DMS53 treated with DMSO at 0.1 percent for 48 hours (cell line): ENCODE measurements at regions not wholly inside any gene's neighbourhood (a gene's known extent, or its start where the extent isn't known, plus 50 kb on each side); places are given as distances from the start of the nearest gene placed in this dataset.

Experiments
- DNase-seq: peaks from one replicate; lab custom pipeline; 2025; ENCODE audit not compliant: unreplicated experiment; lab: John Stamatoyannopoulos, UW

DNA sequence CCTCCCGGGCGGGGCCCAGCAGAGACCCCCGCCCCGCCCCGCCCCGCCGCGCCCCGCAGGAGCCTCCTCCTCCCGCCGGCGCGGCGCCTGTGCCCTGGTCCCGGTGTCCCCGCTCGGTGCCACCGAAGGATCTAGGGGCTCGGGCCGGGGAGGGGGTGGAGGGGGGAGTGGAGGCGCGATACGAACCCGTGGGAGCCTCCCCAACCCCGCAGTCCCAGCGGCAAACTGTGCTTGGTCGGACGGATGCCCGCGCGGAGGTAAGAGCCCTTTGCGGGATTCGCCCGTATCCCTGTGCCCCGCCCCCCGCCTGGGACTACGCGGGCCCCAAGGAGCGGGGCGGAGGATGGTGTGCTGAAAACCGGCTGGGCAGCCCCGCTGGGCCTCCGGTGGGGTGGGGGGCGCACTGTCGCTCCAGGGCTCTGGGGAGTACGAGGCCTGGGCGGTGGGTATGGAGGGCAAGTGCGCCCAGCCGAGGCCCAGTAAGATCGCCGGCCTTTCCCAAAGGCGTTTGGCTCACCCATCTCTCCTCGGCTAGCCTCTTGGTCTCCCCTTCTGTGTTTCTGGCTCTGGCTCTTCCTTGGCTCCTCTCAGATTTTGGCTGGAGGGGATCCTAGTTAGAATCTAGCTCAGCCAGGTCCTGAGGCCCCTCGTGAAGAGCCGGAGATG is 65.6 kb upstream of the POLG start:
- DNase-seq, result no peak

DNA sequence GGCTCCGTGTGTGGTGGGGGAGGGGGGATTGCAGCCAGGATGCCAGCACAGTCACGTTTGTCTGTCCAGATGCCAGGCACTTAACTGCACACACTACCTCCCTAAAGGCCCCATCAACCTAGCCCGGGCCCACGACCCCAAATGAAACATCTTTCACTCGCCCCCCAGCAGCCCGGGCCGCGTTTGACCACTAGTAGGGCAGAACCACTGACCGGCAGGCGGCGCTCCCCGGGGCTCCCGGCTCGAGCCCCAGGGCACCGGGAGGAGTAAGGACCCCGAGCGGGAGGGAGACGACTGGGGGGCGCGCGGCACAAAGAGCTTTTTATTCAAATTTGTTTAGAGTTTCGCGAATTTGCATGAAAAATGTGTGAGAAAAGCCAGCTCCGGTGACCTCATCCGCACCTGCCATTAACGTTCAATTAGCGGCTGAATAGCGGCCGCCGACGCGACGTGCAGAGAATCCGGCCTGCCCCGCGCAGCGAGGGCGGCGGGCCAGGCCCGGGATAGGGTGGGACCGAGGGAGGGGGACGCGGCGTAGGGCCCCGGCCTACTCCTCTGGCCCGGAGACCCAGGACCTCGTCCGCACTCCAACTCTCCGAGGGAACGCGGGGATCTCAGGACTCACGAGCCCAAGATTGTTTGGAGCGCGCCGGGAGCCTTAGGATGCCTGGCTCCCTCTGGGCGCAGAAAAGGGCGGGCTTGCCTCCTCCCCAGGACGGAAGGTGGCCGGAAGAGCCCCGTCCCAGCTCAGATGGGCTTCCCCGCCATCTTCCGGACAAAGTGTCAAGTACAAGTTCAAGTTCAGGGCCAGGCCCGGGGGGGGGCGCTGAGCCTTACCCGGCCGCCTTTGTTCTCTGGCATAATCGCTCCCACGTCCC is 64.9 kb upstream of the POLG start:
- DNase-seq, result peak; percentile 17

DNA sequence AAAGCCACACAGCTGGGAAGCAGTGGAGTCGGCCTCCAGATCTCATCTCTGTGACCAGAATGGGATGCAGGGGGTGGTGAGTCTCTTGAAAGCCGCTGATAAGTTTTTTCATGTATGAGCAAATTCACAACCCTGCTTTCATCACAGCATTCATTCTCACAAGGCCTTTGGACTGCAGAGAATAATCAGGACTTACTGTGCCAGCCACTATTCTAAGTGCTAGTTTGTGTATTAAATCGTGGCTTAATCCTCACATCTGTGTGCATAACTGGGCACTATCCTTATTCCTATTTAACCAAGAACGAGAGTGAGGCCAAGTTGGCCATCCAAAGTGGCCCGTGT is 64.2 kb upstream of the POLG start:
- no peak for DNase-seq

DNA sequence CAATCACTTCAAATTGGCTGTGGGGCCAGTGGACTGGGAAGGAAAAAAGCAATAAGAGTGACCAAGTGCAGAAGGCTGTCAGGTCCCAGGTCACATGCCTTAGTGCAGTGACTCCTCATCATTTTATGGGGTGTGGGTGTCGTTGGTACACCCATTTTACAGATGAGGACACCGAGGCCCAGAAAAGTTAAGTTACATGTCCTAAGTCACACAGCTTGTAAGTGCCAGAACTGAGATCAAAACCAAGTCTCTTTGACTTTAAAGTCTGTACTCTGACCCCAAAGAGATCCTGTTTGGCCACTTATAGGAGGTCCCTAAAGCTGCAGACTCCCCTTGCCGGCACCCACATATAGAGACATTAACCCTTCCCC is 63.0 kb upstream of the POLG start:
- no peak for DNase-seq

DNA sequence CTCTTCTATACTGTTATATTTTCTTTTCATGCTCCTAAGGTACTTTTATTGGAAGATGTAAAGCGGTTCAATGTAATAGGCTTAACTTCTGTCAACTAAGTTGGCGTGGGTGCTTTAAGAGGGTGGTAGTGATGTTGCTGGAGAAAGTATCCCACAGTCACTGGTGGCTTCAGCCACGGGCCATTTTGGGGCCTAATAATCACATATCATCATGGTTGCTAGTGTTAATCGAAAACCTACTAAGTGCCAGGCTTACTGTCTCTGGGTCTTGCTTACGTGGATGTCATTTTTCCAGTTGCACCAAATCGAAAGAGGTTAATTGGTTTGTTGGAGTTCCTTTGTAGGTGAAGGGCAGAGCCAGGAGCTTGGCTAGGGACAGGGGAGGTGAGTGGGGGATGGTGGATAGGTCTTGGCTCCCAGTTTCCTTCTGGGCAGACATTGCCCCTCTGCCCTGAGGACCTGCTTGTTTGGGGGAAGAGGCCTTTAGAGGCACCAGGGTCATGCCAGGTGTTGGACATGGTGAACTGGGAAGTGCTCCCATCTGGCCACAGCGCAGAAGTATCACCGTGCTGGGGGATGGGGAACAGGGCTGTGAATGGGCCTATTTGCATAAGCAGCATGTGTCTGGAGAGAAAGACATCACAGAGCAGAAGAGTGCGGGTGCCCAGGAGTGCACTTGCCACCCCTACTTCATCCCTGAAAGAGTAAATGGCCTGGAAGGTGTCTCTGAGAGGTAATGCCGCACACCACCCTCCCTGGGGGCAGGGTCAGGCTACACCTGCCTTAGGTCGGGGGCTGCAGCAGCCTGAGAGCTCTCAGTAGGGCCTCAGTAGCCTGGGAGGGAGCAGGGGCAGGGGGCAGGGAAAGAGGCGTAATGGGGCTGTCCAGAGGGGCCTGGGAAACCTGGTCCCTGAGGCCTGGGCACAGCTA is 62.4 kb upstream of the POLG start:
- no peak for DNase-seq

DNA sequence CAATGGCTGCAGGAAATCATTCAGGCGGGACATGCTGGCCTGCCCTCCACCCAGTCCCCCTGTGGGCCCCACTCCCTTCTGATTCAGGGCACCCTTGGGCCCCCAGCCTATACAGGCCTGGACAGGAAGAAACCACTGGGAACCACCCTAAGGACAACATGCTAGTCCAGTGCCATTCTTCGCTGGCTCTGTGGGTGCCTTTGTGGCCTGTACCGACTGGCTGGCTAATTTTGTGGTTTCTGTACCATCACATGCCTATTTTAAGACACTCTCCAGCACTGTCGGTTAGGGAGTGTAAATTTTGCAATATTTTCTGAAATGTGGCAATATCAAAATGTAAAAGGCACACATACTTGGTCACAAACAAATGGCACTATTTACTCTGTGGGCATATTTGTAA is 61.4 kb upstream of the POLG start:
- no peak for DNase-seq

DNA sequence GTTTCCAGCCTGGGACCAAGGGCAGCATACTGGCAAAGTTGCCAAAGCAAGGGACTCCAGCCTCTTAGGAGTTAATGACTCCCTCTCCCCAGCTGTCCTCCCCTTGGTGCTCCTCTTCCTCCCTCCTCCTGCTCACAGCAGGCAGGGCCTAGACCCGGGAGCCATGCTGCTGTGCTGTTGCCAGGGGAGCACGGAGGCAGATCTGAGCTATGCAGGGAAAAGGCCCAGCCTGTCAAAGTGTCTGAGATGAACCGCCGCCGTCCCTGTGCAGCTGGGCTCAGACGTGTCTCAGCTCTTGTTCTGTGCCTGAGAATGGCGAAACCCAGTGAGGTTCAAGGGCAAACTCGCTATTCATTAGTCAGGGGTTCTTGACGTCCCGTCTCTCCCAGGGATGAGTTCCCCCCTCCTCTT is 60.8 kb upstream of the POLG start:
- DNase-seq, result no peak

DNA sequence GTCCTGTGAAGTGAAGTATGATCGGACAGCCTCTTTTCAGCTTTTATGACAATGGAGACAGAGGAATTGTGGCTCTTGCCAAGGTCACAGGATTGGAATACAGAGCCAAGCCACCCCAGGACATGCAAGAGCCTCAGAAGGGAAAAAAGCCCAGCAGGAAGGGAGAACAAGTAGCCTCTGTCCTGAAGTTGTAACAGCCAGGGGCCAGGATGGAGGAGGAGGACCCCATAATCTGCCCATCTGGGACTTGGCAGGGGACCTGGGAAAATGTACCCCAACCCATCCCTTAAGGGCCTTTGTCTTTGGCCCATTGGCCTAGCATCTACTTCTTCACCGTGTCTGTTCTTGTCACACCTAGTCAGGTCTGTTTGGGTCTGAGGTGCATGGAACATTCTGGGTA is 60.4 kb upstream of the POLG start:
- no peak for DNase-seq

DNA sequence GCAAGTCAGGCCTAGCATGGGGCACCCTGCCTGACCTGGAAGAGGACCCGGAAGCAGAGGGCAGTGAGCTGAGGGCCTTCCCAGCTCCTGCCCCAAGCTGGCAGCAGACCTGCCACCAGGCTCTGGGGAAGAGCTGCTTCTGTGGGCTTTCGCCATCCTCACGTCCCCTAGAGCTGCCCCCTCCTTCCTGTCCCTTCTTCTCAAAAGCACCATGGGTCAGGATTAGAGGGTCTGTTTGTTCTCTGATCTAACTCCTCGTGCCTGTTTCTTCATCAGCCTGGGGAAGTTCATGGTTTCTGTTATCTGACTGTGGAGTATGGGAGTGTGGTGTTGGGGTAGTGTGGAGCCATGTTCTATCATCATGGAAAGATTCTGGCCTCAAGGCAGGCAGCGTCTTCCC is 58.4 kb upstream of the POLG start:
- no peak for DNase-seq

DNA sequence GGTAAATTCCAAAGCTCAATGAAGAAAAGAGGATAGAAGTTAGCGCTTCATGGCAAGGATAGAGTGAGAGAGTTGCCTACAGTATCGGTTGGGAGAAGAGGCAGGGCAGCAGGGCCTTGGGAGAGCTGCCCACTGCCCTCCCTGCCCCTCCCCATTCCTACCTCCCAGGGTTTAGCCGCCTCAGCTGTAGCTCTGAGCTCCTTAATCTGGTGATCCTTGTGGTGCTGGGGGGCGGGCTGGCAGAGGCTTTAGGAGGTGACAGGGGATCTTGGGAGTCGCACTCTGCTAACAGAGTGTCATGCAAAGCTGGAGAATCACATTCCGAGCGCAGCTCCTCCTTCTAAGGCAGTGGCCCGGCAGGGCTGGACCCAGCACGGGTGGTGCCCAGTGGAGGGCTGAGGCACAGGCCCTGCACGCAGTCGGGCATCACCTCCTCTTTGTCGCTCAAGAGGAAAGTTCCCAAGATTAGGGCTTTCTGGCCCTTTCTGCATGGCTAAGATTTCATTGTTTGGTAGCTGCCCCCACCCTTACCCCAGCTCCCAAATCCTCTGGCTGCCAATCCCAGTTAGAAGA is 57.1 kb upstream of the POLG start:
- DNase-seq, result no peak

DNA sequence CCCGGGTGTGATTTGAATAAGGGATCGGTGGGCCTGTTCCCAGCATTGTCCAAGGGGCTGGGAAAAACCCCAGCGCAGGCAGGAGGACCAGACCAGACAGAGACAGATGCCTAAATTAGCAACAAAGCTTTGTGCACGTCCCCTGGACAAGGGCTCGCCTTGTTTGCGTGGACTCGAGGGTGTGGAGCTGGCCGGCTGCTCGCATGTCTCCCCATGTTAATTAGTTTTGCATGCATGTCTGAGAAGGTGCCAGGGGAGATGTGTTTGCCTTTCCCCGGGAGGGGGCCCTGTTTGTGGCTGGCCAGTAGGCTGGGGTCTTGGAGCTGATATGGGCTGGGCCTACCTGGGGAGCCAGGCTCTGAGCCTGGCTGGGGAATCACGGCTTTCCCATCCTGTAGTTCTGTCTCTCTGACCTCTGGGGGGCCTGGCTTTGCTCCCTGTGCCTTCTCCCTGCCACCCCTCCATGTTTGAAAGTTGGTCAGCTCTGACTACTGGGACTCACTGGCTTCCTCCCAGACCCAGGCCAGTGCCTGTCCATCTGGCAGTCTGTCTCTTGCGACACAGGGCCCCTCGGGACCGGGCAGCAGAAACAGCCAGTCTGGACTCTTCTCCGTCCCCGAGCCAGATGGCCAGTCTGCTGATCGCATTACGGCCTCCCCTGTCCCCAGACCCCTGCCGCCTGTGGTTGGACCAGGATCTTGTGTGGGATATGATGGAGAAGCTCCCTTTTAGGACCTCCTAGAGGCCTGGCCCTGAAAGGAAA is 55.4 kb upstream of the POLG start:
- no peak for DNase-seq

DNA sequence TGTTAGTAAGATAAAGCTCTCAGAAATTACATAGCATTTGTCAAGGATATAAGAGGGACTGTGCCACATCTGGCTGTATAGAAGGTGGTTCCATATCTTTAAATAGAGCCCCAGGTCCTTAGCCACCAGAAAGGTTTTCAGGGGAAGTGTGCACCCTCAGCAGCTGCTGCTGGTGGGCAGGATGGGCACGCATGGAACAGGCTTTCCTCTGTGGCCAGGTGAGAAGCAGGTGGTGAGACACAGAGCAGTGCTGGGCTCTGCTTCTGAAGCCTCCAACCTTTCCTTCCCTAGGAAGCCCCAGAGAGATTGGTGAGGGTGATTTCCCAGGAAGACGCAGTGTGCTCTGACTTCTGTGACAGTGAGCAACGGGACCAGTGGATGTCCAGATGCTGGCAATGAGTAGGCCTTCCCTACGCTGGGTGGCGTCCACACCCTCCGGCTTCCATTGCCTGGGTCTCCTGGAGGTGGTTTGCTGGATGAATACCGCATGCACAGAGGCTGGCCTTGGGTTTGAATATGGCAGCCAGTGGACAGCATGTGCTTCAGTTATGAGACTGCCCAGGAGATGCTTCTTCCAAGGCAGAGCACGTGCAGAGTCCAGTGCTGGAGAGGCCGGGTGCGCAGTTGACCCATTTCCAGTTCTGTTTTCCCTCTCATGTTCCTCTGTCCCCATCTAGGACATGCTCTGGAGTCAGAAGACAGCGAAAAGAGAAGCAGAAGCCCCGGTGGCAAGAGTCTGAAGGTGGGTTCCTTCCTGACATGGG is 52.7 kb upstream of the POLG start:
- DNase-seq, result no peak

DNA sequence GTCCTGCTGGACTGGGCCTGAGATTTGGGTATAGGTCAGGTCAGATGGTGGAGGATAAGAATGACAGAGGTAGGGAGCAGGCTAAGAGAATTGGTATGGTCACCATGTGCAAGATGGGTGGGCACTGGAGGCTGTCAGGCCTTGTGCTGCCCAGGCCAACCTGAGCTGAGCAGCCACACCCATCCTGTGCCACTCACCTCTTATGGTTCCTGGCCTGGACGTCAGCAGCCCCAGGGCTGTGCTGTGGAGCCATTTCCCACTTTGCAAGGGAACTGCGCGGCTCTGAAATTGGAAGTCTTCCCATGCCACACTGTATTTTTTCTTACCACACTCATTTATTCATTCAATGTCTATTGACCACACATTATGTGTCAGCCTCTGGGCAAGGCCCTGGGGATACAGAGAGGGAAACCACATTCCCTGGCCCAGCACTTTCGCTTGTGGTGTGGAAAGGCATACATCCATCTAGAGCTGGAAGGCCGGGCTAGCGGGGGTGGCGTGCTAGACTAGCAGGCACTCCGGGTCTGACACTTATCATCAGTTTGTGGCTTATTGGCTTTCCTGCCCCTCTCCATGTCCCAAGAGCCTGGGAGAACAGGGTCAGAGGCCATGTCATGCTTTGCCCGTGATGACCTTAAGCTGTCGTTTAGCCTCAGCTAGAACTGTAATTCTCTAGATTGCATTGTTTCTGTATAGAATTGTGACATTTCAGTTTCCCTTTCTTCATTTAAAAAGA is 51.1 kb upstream of the POLG start:
- no peak for DNase-seq
